Right hindlimb (tissue), 1 donor: ENCODE measurements at regions not wholly inside any gene's neighbourhood (a gene's known extent, or its start where the extent isn't known, plus 50 kb on each side); places are given as distances from the start of the nearest gene placed in this dataset.

Experiments
- DNase-seq: peaks from one replicate; pipeline ENCODE4 v3.0.0-alpha.2; 2018

GRCh38 chr3:43783987-43784639 lies 93.4 kb downstream of the ABHD5 start:
- DNase-seq, result no peak

- no peak for DNase-seq
Measured at GRCh38 chr3:43784640-43785011, 93.9 kb downstream of the ABHD5 start.

- no peak for DNase-seq
Measured at GRCh38 chr3:43785551-43785950, 94.8 kb downstream of the ABHD5 start.

GRCh38 chr3:43786102-43786501 lies 95.4 kb downstream of the ABHD5 start:
- DNase-seq, result no peak

- no peak for DNase-seq
Measured at GRCh38 chr3:43786526-43787305, 96.0 kb downstream of the ABHD5 start.

- DNase-seq, result no peak
Measured at GRCh38 chr3:43787330-43787729, 96.6 kb downstream of the ABHD5 start.

GRCh38 chr3:43789028-43789427 lies 98.3 kb downstream of the ABHD5 start:
- no peak for DNase-seq

- no peak for DNase-seq
Measured at GRCh38 chr3:43790060-43790459, 99.3 kb downstream of the ABHD5 start.

- DNase-seq, result no peak
Measured at GRCh38 chr3:43790476-43790875, 99.7 kb downstream of the ABHD5 start.

GRCh38 chr3:43791246-43791645 lies 100.5 kb downstream of the ABHD5 start:
- DNase-seq, result no peak

GRCh38 chr3:43792904-43793303 lies 102.2 kb downstream of the ABHD5 start:
- no peak for DNase-seq

GRCh38 chr3:43793648-43794372 lies 103.1 kb downstream of the ABHD5 start:
- no peak for DNase-seq

- DNase-seq, result no peak
Measured at GRCh38 chr3:43794776-43795175, 104.0 kb downstream of the ABHD5 start.

GRCh38 chr3:43795491-43795890 lies 104.8 kb downstream of the ABHD5 start:
- no peak for DNase-seq

GRCh38 chr3:43796041-43796596 lies 105.4 kb downstream of the ABHD5 start:
- no peak for DNase-seq

- no peak for DNase-seq
Measured at GRCh38 chr3:43797794-43798193, 107.1 kb downstream of the ABHD5 start.

GRCh38 chr3:43810797-43811196 lies 120.1 kb downstream of the ABHD5 start:
- no peak for DNase-seq

GRCh38 chr3:43814461-43814860 lies 123.7 kb downstream of the ABHD5 start:
- DNase-seq, result no peak

- no peak for DNase-seq
Measured at GRCh38 chr3:43816372-43816771, 125.6 kb downstream of the ABHD5 start.

GRCh38 chr3:43817064-43817463 lies 126.3 kb downstream of the ABHD5 start:
- DNase-seq, result no peak

GRCh38 chr3:43817825-43818224 lies 127.1 kb downstream of the ABHD5 start:
- DNase-seq, result no peak

GRCh38 chr3:43818229-43818628 lies 127.5 kb downstream of the ABHD5 start:
- no peak for DNase-seq

- no peak for DNase-seq
Measured at GRCh38 chr3:43838009-43838758, 147.4 kb downstream of the ABHD5 start.
